GM10266 (cell line): ENCODE measurements at regions not wholly inside any gene's neighbourhood (a gene's known extent, or its start where the extent isn't known, plus 50 kb on each side); places are given as distances from the start of the nearest gene placed in this dataset.

Experiments used
- DNase-seq: peaks from one replicate; pipeline ENCODE4 v3.0.0; 2012; ENCODE audit errors: extremely low spot score
- CTCF ChIP-seq: IDR thresholded peaks from 2 replicates; pipeline ENCODE4 v1.5.1; 2012; ENCODE audit warnings: mild to moderate bottlenecking, low read depth; ENCODE audit not compliant: control insufficient read depth, insufficient read depth; ENCODE audit errors: missing control alignments

GRCh38 chr12:45634273-45634917, 95.1 kb upstream of the ARID2 start:
- peak; percentile 31 for DNase-seq
- TF ChIP-seq CTCF, result no peak

- no peak for DNase-seq
- TF ChIP-seq CTCF, result no peak
Measured at GRCh38 chr12:45637242-45637641, 92.3 kb upstream of the ARID2 start.

- DNase-seq, result no peak
- TF ChIP-seq CTCF, result no peak
Measured at GRCh38 chr12:45637706-45638105, 91.8 kb upstream of the ARID2 start.

- no peak for DNase-seq
- no peak for TF ChIP-seq CTCF
Measured at GRCh38 chr12:45638386-45638785, 91.1 kb upstream of the ARID2 start.

GRCh38 chr12:45644541-45644940, 85.0 kb upstream of the ARID2 start:
- no peak for DNase-seq

GRCh38 chr12:45646851-45647581, 82.5 kb upstream of the ARID2 start:
- DNase-seq, result no peak
- no peak for TF ChIP-seq CTCF

More at GRCh38 chr12:45644541-45644940, 85.0 kb upstream of the ARID2 start:
- no peak for TF ChIP-seq CTCF

GRCh38 chr12:45648070-45648469, 81.4 kb upstream of the ARID2 start:
- TF ChIP-seq CTCF, result no peak
- no peak for DNase-seq
